Lung (tissue), 11 donors: ENCODE measurements at regions not wholly inside any gene's neighbourhood (a gene's known extent, or its start where the extent isn't known, plus 50 kb on each side); places are given as distances from the start of the nearest gene placed in this dataset.

Source experiments
- ATAC-seq: fragments of 200-7000 bp; cut with Tn5 transposase; one replicate; pipeline ENCODE4 v1.9.1; 2020; ENCODE audit warnings: moderate number of reproducible peaks; ENCODE audit not compliant: insufficient read depth, low FRiP score
- DNase-seq, 3 donors: peaks; one replicate each; pipeline ENCODE4 v3.0.0-alpha.2; 2013 to 2017
- H3K27ac ChIP-seq, 2 donors: one replicate each; pipeline ENCODE4 v1.5.1; 2013; ENCODE audit warnings: mild to moderate bottlenecking in 2 of 2, moderate library complexity in 2 of 2, control low read depth in 1 of 2, inconsistent platforms in 1 of 2, low read depth in 1 of 2, low read length in 1 of 2
- H3K27me3 ChIP-seq, 3 donors: one replicate each; pipeline ENCODE4 v1.5.1; 2013; ENCODE audit warnings: low read length in 2 of 3; ENCODE audit not compliant: control insufficient read depth in 3 of 3, insufficient read depth in 3 of 3
- H3K36me3 ChIP-seq, 4 donors: one replicate each; pipeline ENCODE4 v1.5.1; 2013; ENCODE audit warnings: low read length in 4 of 4, mild to moderate bottlenecking in 1 of 4, moderate library complexity in 1 of 4; ENCODE audit not compliant: control insufficient read depth in 4 of 4, insufficient read depth in 4 of 4
- H3K4me1 ChIP-seq, 5 donors: one replicate each; pipeline ENCODE4 v1.5.1; 2013; ENCODE audit warnings: low read length in 5 of 5, mild to moderate bottlenecking in 2 of 5, moderate library complexity in 1 of 5; ENCODE audit not compliant: control insufficient read depth in 5 of 5, insufficient read depth in 5 of 5
- H3K4me3 ChIP-seq: one replicate; pipeline ENCODE4 v1.5.1; 2013; ENCODE audit warnings: mild to moderate bottlenecking, control low read depth, moderate library complexity
- H3K9ac ChIP-seq, 2 donors: one replicate each; pipeline ENCODE4 v1.5.1; 2013; ENCODE audit warnings: low read length in 2 of 2, control low read depth in 1 of 2; ENCODE audit not compliant: insufficient read depth in 1 of 2
- H3K9me3 ChIP-seq, 4 donors: one replicate each; pipeline ENCODE4 v1.5.1; 2013; ENCODE audit warnings: low read length in 3 of 4, mild to moderate bottlenecking in 1 of 4, moderate library complexity in 1 of 4; ENCODE audit not compliant: control insufficient read depth in 4 of 4, insufficient read depth in 3 of 4
- CTCF ChIP-seq: IDR thresholded peaks from 2 replicates; pipeline ENCODE4 v1.5.1; 2012; ENCODE audit warnings: mild to moderate bottlenecking; ENCODE audit errors: control extremely low read depth, extremely low read depth
- WGBS, 2 donors: extraction: QIAGEN DNeasy Blood & Tissue Kit; methylation state at CpG; one replicate each; pipeline ENCODE4 v1.1.7; 2013; 5-methylcytosine and 5-hydroxymethylcytosine counted together
- donor health status: control.
- donor health status: control.
- donor health status: Bipolar disorder and iron deficiency.
- donor health status: healthy.
- donor health status: DM: yes; HTN: yes; CAD: no.

DNA sequence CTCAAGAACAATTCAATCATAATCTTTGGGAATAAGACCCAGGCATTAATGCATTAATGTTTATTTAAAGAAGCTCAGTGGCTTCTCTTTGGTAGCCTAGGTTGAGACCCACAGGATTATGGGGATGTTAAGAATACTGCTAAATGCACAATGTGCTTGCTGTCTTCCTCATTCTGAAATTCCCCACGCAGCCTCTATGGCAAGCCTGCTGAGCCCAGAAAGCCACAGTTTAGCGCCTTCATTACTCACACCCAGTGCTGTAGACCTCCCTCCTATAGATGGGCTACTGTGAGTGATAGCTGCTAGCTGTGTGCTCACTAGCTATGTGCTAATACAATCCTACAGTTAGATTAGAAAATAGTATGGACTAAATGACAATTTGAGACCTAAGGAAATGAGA, 90.6 kb downstream of the TNFSF13B start:
- H3K9me3 ChIP-seq, result peaks cover 0 to 2% (median 0%) of the 10 kb centered on the region in 4 donors
- WGBS, 2 donors, result 71 to 74% methylated on average over 2 of the region's 2 CpGs
- no peak for DNase-seq
- no peak overlapping the region for H3K9ac ChIP-seq
- no peaks in the 10 kb centered on the region for H3K4me1 ChIP-seq
- no peak for ATAC-seq
- H3K27me3 ChIP-seq, result no peaks in the 10 kb centered on the region
- H3K27ac ChIP-seq, result no peak overlapping the region
- no peaks in the 10 kb centered on the region for H3K36me3 ChIP-seq
- no peak overlapping the region for H3K4me3 ChIP-seq
- no peak for TF ChIP-seq CTCF

GRCh38 chr13:108361769-108362168, 92.3 kb downstream of the TNFSF13B start:
- 65 to 71% methylated on average over 9 of the region's 9 CpGs for WGBS, 2 donors
- Histone ChIP-seq H3K4me3 (no peak overlapping the region), H3K9ac (no peak overlapping the region), H3K36me3 (no peaks in the 10 kb centered on the region), H3K9me3 (peaks cover 0 to 2% (median 0%) of the 10 kb centered on the region in 4 donors), H3K27me3 (no peaks in the 10 kb centered on the region), H3K27ac (no peak overlapping the region), H3K4me1 (no peaks in the 10 kb centered on the region)
- DNase-seq (no peak), ATAC-seq (no peak)
- TF ChIP-seq CTCF, result no peak

- ATAC-seq (no peak), DNase-seq (no peak)
- 41 to 58% methylated on average over 5 of the region's 5 CpGs for WGBS, 2 donors
- no peak for TF ChIP-seq CTCF
- Histone ChIP-seq H3K27ac (no peak overlapping the region), H3K4me1 (no peaks in the 10 kb centered on the region), H3K9ac (no peak overlapping the region), H3K27me3 (no peaks in the 10 kb centered on the region), H3K4me3 (no peak overlapping the region), H3K36me3 (no peaks in the 10 kb centered on the region), H3K9me3 (peaks cover 0 to 2% (median 0%) of the 10 kb centered on the region in 4 donors)
Measured at GRCh38 chr13:108363666-108364065, 94.1 kb downstream of the TNFSF13B start.

GRCh38 chr13:108365255-108365654, 95.7 kb downstream of the TNFSF13B start:
- Histone ChIP-seq H3K9ac (no peak overlapping the region), H3K9me3 (peaks cover 0 to 2% (median 0%) of the 10 kb centered on the region in 4 donors), H3K27ac (no peak overlapping the region), H3K4me1 (no peaks in the 10 kb centered on the region), H3K4me3 (no peak overlapping the region), H3K36me3 (no peaks in the 10 kb centered on the region), H3K27me3 (no peaks in the 10 kb centered on the region)
- DNase-seq (no peak), ATAC-seq (no peak)
- no peak for TF ChIP-seq CTCF
- WGBS, 2 donors, result 53 to 56% methylated on average over 4 of the region's 4 CpGs
